GM23338 (cell line): ENCODE measurements at regions not wholly inside any gene's neighbourhood (a gene's known extent, or its start where the extent isn't known, plus 50 kb on each side); places are given as distances from the start of the nearest gene placed in this dataset.

Experiments used
- ATAC-seq: fragments of 200-7000 bp; cut with Tn5 transposase; 3 replicates; pipeline ENCODE4 v1.9.1; 2020
- DNase-seq: peaks from one replicate; pipeline ENCODE4 v3.0.0-alpha.2; 2015; ENCODE audit warnings: low spot score
- H2AFZ ChIP-seq: fragments of 200-600 bp; sonication (generic); 2 replicates; pipeline ENCODE4 v1.8.0; 2016; ENCODE audit warnings: antibody characterized with exemption, mild to moderate bottlenecking, moderate library complexity
- H3F3A ChIP-seq: fragments of 200-600 bp; sonication (generic); replicated peaks from 2 replicates; pipeline ENCODE4 v1.8.0; 2017; ENCODE audit warnings: antibody characterized with exemption, mixed run types, low read depth
- H3K27ac ChIP-seq: fragments of 200-600 bp; sonication (generic); 2 replicates; pipeline ENCODE4 v1.6.1; 2016; ENCODE audit warnings: low read depth
- H3K27me3 ChIP-seq: fragments of 200-600 bp; sonication (generic); 2 replicates; pipeline ENCODE4 v1.8.0; 2016; ENCODE audit warnings: mild to moderate bottlenecking, mixed run types, moderate library complexity; ENCODE audit not compliant: insufficient read depth
- H3K36me3 ChIP-seq: fragments of 200-600 bp; sonication (generic); 2 replicates; pipeline ENCODE4 v1.8.0; 2016; ENCODE audit warnings: mild to moderate bottlenecking; ENCODE audit not compliant: insufficient read depth
- H3K4me1 ChIP-seq: fragments of 200-600 bp; sonication (generic); 2 replicates; pipeline ENCODE4 v1.8.0; 2016; ENCODE audit warnings: mild to moderate bottlenecking, moderate library complexity; ENCODE audit not compliant: insufficient read depth
- H3K4me2 ChIP-seq: fragments of 200-600 bp; sonication (generic); 2 replicates; pipeline ENCODE4 v1.7.1; 2017; ENCODE audit warnings: mixed run types
- H3K4me3 ChIP-seq: fragments of 200-600 bp; sonication (generic); 2 replicates; pipeline ENCODE4 v1.6.1; 2016; ENCODE audit warnings: mixed run types
- H3K79me2 ChIP-seq: fragments of 200-600 bp; sonication (generic); replicated peaks from 2 replicates; pipeline ENCODE4 v1.8.0; 2017; ENCODE audit warnings: mild to moderate bottlenecking; ENCODE audit not compliant: insufficient read depth
- H3K9me2 ChIP-seq: fragments of 200-600 bp; sonication (generic); 2 replicates; pipeline ENCODE4 v1.8.0; 2017; ENCODE audit not compliant: insufficient read depth
- H4K20me1 ChIP-seq: fragments of 200-600 bp; sonication (generic); replicated peaks from 2 replicates; pipeline ENCODE4 v1.8.0; 2017; ENCODE audit warnings: mild to moderate bottlenecking; ENCODE audit not compliant: insufficient read depth
- H3K27ac Mint-ChIP-seq: 2 replicates; pipeline ENCODE4 v1.8.0; 2020; ENCODE audit warnings: inconsistent platforms, mild to moderate bottlenecking, moderate library complexity, mixed read lengths
- H3K27me3 Mint-ChIP-seq: 3 replicates; pipeline ENCODE4 v1.8.0; 2022; ENCODE audit warnings: low read depth, mild to moderate bottlenecking, moderate library complexity, mixed read lengths, inconsistent platforms; ENCODE audit not compliant: insufficient read depth, poor library complexity
- H3K36me3 Mint-ChIP-seq: 3 replicates; pipeline ENCODE4 v1.8.0; 2021; ENCODE audit warnings: low read depth, mild to moderate bottlenecking, inconsistent platforms, moderate library complexity, mixed read lengths
- H3K4me1 Mint-ChIP-seq: 3 replicates; pipeline ENCODE4 v1.8.0; 2020; ENCODE audit warnings: mild to moderate bottlenecking, inconsistent platforms, mixed read lengths
- H3K4me3 Mint-ChIP-seq: 3 replicates; pipeline ENCODE4 v1.8.0; 2021; ENCODE audit warnings: moderate library complexity, mild to moderate bottlenecking, inconsistent platforms, mixed read lengths
- H3K9me3 Mint-ChIP-seq: 3 replicates; pipeline ENCODE4 v1.8.0; 2020; ENCODE audit warnings: moderate library complexity, mild to moderate bottlenecking, inconsistent platforms, mixed read lengths
- CREB1 ChIP-seq: fragments of 250-450 bp; sonication (Bioruptor Pico); IDR thresholded peaks from 2 replicates; pipeline ENCODE4 v1.5.0; 2020; ENCODE audit warnings: low read depth, mild to moderate bottlenecking, moderate library complexity
- CTCF ChIP-seq, 2 experiments: fragments of 200-600 bp in 1 of 2; sonication (generic) in 1 of 2; conservative IDR thresholded peaks; 2 replicates each; pipeline versions ENCODE4 v1.5.1 to v1.6.1; 2016 to 2017; ENCODE audit warnings: antibody characterized with exemption in 2 of 2, low read depth in 2 of 2, mild to moderate bottlenecking in 2 of 2, moderate library complexity in 1 of 2
- ETS1 ChIP-seq: IDR thresholded peaks from 2 replicates; pipeline ENCODE4 v1.6.1; 2016; ENCODE audit warnings: antibody characterized with exemption
- EZH2 ChIP-seq: fragments of 200-600 bp; sonication (generic); IDR thresholded peaks from one replicate; pipeline ENCODE4 v1.8.0; 2017; ENCODE audit warnings: antibody characterized with exemption, mild to moderate bottlenecking, low read depth; ENCODE audit not compliant: unreplicated experiment
- EZH2phosphoT487 ChIP-seq: fragments of 200-600 bp; sonication (generic); IDR thresholded peaks from one replicate; pipeline ENCODE4 v1.8.1; 2018; ENCODE audit warnings: antibody characterized with exemption; ENCODE audit not compliant: unreplicated experiment
- JUNB ChIP-seq: IDR thresholded peaks from one replicate; pipeline ENCODE4 v1.6.1; 2016; ENCODE audit warnings: antibody characterized with exemption; ENCODE audit not compliant: unreplicated experiment
- NANOG ChIP-seq: IDR thresholded peaks from 2 replicates; pipeline ENCODE4 v1.6.1; 2016; ENCODE audit warnings: antibody characterized with exemption, borderline replicate concordance
- POLR2AphosphoS5 ChIP-seq: IDR thresholded peaks from 2 replicates; pipeline ENCODE4 v1.6.1; 2016; ENCODE audit warnings: antibody characterized with exemption, low read depth
- REST ChIP-seq: IDR thresholded peaks from one replicate; pipeline ENCODE4 v1.6.1; 2018; ENCODE audit warnings: antibody characterized with exemption; ENCODE audit not compliant: unreplicated experiment
- STAT1 ChIP-seq: IDR thresholded peaks from one replicate; pipeline ENCODE4 v1.6.1; 2016; ENCODE audit warnings: antibody characterized with exemption; ENCODE audit not compliant: unreplicated experiment
- ZNF114 ChIP-seq: fragments of 250-450 bp; sonication (Bioruptor Pico); IDR thresholded peaks from 2 replicates; pipeline ENCODE4 v1.5.0; 2020; ENCODE audit warnings: mild to moderate bottlenecking, moderate library complexity
- ZNF331 ChIP-seq: fragments of 250-450 bp; sonication (Bioruptor Pico); IDR thresholded peaks from 2 replicates; pipeline ENCODE4 v1.5.0; 2020; ENCODE audit warnings: low read depth, mild to moderate bottlenecking, moderate library complexity
- ZNF462 ChIP-seq: fragments of 250-450 bp; sonication (Bioruptor Pico); IDR thresholded peaks from 2 replicates; pipeline ENCODE4 v1.5.0; 2020; ENCODE audit warnings: mild to moderate bottlenecking, moderate library complexity

GRCh38 chr10:35726846-35727245 lies 84.8 kb upstream of the FZD8 start:
- no peak for ATAC-seq
- no peaks in the 10 kb centered on the region for H3K4me1 Mint-ChIP-seq

More at GRCh38 chr10:35726846-35727245, 84.8 kb upstream of the FZD8 start:
- Mint-ChIP-seq H3K27me3 (no peaks in the 10 kb centered on the region), H3K36me3 (no peaks in the 10 kb centered on the region; the same call in 2 of the 3 replicates), H3K9me3 (no peaks in the 10 kb centered on the region), H3K4me3 (no peak overlapping the region), H3K27ac (no peak overlapping the region)
- Histone ChIP-seq H2AFZ (no peak overlapping the region), H3K4me1 (no peaks in the 10 kb centered on the region), H3K36me3 (no peaks in the 10 kb centered on the region), H3K27me3 (no peaks in the 10 kb centered on the region), H3K27ac (no peak overlapping the region), H3K79me2 (no peaks in the 10 kb centered on the region), H4K20me1 (no peaks in the 10 kb centered on the region), H3F3A (no peaks in the 10 kb centered on the region), H3K4me3 (no peak overlapping the region), H3K4me2 (no peak overlapping the region), H3K9me2 (no peaks in the 10 kb centered on the region)
- TF ChIP-seq POLR2AphosphoS5, result no peak
- TF ChIP-seq CREB1, result no peak
- no peak for TF ChIP-seq REST
- no peak for TF ChIP-seq ZNF331
- TF ChIP-seq ZNF114 (CRISPR knock-in tag), result no peak
- no peak for TF ChIP-seq NANOG
- TF ChIP-seq ETS1, result no peak
- TF ChIP-seq STAT1, result no peak
- no peak for TF ChIP-seq EZH2
- no peak for TF ChIP-seq EZH2phosphoT487
- no peak for TF ChIP-seq ZNF462 (CRISPR knock-in tag)
- TF ChIP-seq JUNB, result no peak
- TF ChIP-seq CTCF (conservative IDR thresholded peaks at IDR 0.05; ENCODE audit: low read depth in 2 of 2), result no peak
- DNase-seq, result no peak
